ENCODE measurements at regions not wholly inside any gene's neighbourhood (a gene's known extent, or its start where the extent isn't known, plus 50 kb on each side); places are given as distances from the start of the nearest gene placed in this dataset.

DNA sequence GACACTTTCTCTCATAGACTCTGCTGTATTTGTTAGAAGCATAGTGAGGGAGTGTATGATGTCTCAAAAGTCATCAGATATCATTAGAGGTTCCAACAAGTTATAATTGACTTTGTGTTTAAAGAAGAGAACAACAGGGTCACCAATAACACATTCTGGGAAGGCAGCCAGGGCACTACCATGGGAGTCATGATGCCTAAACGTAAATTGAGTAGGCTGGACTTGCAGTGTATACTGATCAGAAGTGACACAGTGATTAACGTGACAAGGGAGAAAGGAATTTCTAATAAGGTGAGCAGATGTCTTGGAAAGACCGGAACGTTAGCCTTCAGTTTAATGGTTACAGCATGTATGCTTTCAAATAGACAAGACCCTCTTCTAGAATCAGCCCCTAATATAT lies 973.2 kb downstream of the NCAM2 start:
- Histone ChIP-seq H3K27me3 (no peaks in the 10 kb centered on the region), H3K27ac (no peak overlapping the region), H3K36me3 (no peaks in the 10 kb centered on the region), H3K9me3 (no peaks in the 10 kb centered on the region), H3K4me1 (no peaks in the 10 kb centered on the region), H3K4me3 (no peak overlapping the region)
- intact Hi-C loops (cut with DNase I): no loop called here
- TF ChIP-seq, protein P1, sequence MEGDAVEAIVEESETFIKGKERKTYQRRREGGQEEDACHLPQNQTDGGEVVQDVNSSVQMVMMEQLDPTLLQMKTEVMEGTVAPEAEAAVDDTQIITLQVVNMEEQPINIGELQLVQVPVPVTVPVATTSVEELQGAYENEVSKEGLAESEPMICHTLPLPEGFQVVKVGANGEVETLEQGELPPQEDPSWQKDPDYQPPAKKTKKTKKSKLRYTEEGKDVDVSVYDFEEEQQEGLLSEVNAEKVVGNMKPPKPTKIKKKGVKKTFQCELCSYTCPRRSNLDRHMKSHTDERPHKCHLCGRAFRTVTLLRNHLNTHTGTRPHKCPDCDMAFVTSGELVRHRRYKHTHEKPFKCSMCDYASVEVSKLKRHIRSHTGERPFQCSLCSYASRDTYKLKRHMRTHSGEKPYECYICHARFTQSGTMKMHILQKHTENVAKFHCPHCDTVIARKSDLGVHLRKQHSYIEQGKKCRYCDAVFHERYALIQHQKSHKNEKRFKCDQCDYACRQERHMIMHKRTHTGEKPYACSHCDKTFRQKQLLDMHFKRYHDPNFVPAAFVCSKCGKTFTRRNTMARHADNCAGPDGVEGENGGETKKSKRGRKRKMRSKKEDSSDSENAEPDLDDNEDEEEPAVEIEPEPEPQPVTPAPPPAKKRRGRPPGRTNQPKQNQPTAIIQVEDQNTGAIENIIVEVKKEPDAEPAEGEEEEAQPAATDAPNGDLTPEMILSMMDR (IDR thresholded peaks at IDR 0.05): no peak
- no peak for TF ChIP-seq POLR2A (IDR thresholded peaks at IDR 0.05)
- DNase-seq: no peak
- 55% methylated on average over 4 of the region's 4 CpGs for WGBS (ENCODE audit: insufficient coverage, low coverage, low lambda C conversion rate, missing lambda C conversion rate)
- ATAC-seq: no peak

DNA sequence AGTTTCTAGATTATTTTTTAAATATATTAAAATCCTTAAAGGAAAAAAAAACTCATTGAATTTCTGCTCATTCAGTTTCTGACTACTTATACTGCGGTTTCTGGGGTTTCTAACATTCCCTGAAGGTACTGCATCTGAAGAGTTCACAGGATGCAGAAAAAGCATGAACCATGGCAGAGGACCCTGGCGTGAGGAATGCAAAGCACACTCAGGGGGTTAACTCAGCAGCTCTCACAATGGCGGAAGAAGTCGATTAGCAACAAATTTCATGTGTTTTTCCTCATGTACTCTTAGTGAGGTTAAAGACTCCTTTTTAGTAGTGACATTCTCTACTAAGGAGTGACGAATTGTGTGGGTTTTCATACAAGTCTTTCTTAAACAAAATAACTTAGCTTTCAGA lies 975.6 kb downstream of the NCAM2 start:
- Histone ChIP-seq H3K9me3 (no peaks in the 10 kb centered on the region), H3K4me1 (no peaks in the 10 kb centered on the region), H3K27ac (no peak overlapping the region), H3K36me3 (no peaks in the 10 kb centered on the region), H3K4me3 (no peak overlapping the region), H3K27me3 (no peaks in the 10 kb centered on the region)
- intact Hi-C loops (cut with DNase I): no loop called here
- TF ChIP-seq POLR2A (IDR thresholded peaks at IDR 0.05): no peak
- TF ChIP-seq, protein P1 (IDR thresholded peaks at IDR 0.05): no peak
- no peak for ATAC-seq
- DNase-seq: no peak
- WGBS (ENCODE audit: insufficient coverage, low coverage, low lambda C conversion rate, missing lambda C conversion rate): 65% methylated on average over 5 of the region's 5 CpGs

DNA sequence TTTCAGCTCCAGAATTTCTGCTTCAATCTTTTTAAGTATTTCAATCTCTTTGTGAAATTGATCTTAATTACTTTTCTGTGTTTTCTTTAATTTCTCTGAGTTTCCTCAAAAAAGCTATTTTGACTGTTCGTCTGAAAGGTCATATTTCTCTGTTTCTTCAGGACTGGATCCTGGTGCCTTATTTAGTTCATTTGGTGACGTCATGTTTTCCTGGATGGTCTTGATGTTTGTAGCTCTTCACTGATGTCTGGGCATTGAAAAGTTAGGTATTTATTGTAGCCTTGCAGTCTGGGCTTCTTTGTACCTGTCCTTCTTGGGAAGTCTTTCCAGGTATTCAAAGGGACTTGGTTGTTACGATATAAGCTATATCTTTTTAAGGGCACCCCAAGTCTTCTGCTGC lies 998.7 kb downstream of the NCAM2 start:
- Histone ChIP-seq H3K36me3 (no peaks in the 10 kb centered on the region), H3K4me1 (no peaks in the 10 kb centered on the region), H3K27me3 (no peaks in the 10 kb centered on the region), H3K9me3 (no peaks in the 10 kb centered on the region), H3K27ac (no peak overlapping the region), H3K4me3 (no peak overlapping the region)
- ATAC-seq: no peak
- WGBS (ENCODE audit: insufficient coverage, low coverage, low lambda C conversion rate, missing lambda C conversion rate): 68% methylated on average over 3 of the region's 3 CpGs
- DNase-seq: no peak
- TF ChIP-seq, protein P1 (IDR thresholded peaks at IDR 0.05): no peak
- TF ChIP-seq POLR2A (IDR thresholded peaks at IDR 0.05): no peak
- intact Hi-C loops (cut with DNase I): no loop called here

DNA sequence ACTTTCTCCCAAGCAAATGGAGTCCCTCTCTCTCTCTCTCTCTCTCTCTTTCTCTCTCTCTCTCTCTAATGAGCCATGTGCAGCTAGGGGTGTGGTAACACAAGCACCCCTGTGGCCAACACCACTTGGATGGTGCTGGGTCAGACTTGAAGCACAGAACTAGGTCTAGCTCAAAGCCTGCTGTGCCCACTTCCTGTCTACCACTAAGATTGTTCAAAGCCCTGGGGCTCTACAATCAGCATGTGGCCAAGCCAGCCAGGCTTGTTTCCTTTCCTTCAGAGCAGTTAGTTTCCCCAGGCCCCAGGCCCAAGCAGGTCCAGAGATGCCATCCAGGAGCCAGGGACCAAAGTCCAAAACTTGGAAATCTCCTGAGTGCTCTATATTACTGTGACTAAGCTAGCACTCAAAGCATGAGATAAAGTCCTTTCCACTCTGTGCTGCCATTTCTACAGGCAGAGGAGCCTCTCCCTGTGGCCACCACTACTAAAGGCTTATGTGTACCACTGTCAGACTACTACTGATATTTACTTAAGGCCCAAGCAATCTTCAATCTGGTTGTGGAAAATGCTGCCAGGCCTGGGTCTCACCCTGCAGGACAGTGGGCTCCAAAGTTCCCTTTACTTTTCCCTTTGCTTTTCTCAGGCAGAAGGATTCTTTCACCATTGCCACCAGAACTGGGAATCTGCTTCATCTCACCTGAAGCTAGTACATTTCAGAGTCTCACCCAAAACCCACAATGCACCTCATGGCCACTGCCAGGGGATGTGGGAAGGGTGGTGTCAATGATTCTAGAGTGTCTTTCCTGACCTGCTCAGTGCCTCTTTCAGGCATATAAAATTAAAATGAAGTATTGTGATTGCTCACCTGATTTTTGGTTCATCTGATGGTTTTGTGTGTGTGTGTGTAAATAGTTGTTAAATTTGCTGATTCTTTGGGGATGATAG lies 999.5 kb downstream of the NCAM2 start:
- DNase-seq (no peak), ATAC-seq (no peak)
- intact Hi-C loops (cut with DNase I): no loop called here
- Histone ChIP-seq H3K27ac (no peak overlapping the region), H3K9me3 (peaks cover 0 to 3% (median 0%) of the 10 kb centered on the region in 4 donors), H3K36me3 (no peaks in the 10 kb centered on the region), H3K4me1 (no peaks in the 10 kb centered on the region), H3K4me3 (no peak overlapping the region), H3K27me3 (no peaks in the 10 kb centered on the region)
- TF ChIP-seq, protein P1 (IDR thresholded peaks at IDR 0.05): no peak
- no peak for TF ChIP-seq POLR2A (IDR thresholded peaks at IDR 0.05)

All from right lobe of liver (tissue), 6 donors.